Keratinocyte (primary cell): ENCODE measurements at regions not wholly inside any gene's neighbourhood (a gene's known extent, or its start where the extent isn't known, plus 50 kb on each side); places are given as distances from the start of the nearest gene placed in this dataset.

ENCODE experiments used
- DNase-seq: peaks from one replicate; pipeline ENCODE4 v3.0.0-alpha.2; 2011; ENCODE audit warnings: low read depth, missing footprints, low spot score
- FAIRE-seq: peaks from 2 replicates; lab custom pipeline; 2011; peaks lifted over from hg19 to GRCh38; lab: Jason Lieb, UNC
- H2AFZ ChIP-seq: 2 replicates; pipeline ENCODE4 v1.6.0; 2012; ENCODE audit warnings: low read length, control low read depth, inconsistent platforms; ENCODE audit not compliant: control insufficient read depth
- H3K27ac ChIP-seq: 2 replicates; pipeline ENCODE4 v1.5.1; 2011; ENCODE audit warnings: low read length; ENCODE audit not compliant: control insufficient read depth, insufficient read depth
- H3K27me3 ChIP-seq: 3 replicates; pipeline ENCODE4 v1.6.0; 2011; ENCODE audit warnings: low read length; ENCODE audit not compliant: control insufficient read depth, insufficient read depth; ENCODE audit errors: extremely low read depth
- H3K36me3 ChIP-seq, 2 experiments: 2 replicates in 1 of 2; 3 replicates in 1 of 2; pipeline ENCODE4 v1.5.1; 2011; ENCODE audit warnings: low read length in 2 of 2, mild to moderate bottlenecking in 1 of 2; ENCODE audit not compliant: control insufficient read depth in 2 of 2, insufficient read depth in 2 of 2; ENCODE audit errors: extremely low read depth in 1 of 2
- H3K4me1 ChIP-seq: 3 replicates; pipeline ENCODE4 v1.5.1; 2011; ENCODE audit warnings: low read length; ENCODE audit not compliant: control insufficient read depth, insufficient read depth; ENCODE audit errors: extremely low read depth
- H3K4me2 ChIP-seq: 3 replicates; pipeline ENCODE4 v1.6.0; 2011; ENCODE audit warnings: low read depth, low read length; ENCODE audit not compliant: control insufficient read depth, insufficient read depth; ENCODE audit errors: extremely low read depth
- H3K4me3 ChIP-seq, 3 experiments: fragments of 200-600 bp in 1 of 3; sonication (generic) in 1 of 3; 2 replicates in 2 of 3; 3 replicates in 1 of 3; pipeline ENCODE4 v1.5.1; 2011 to 2016; ENCODE audit warnings: low read length in 3 of 3, mild to moderate bottlenecking in 3 of 3, control low read depth in 2 of 3, inconsistent platforms in 1 of 3, low read depth in 1 of 3, mixed read lengths in 1 of 3, mixed run types in 1 of 3, moderate library complexity in 1 of 3; ENCODE audit not compliant: control insufficient read depth in 2 of 3, insufficient read depth in 2 of 3; ENCODE audit errors: extremely low read depth in 1 of 3
- H3K79me2 ChIP-seq: 2 replicates; pipeline ENCODE4 v1.6.0; 2012; ENCODE audit warnings: low read length; ENCODE audit not compliant: control insufficient read depth, insufficient read depth
- H3K9ac ChIP-seq: 3 replicates; pipeline ENCODE4 v1.6.0; 2011; ENCODE audit warnings: low read length; ENCODE audit not compliant: control insufficient read depth, insufficient read depth; ENCODE audit errors: extremely low read depth
- H3K9me1 ChIP-seq: 3 replicates; pipeline ENCODE4 v1.6.0; 2011; ENCODE audit warnings: low read length; ENCODE audit not compliant: control insufficient read depth, insufficient read depth; ENCODE audit errors: extremely low read depth
- H3K9me3 ChIP-seq: 2 replicates; pipeline ENCODE4 v1.5.1; 2012; ENCODE audit warnings: low read depth, low read length; ENCODE audit not compliant: control insufficient read depth
- H4K20me1 ChIP-seq: 3 replicates; pipeline ENCODE4 v1.6.0; 2011; ENCODE audit warnings: low read length; ENCODE audit not compliant: control insufficient read depth, insufficient read depth; ENCODE audit errors: extremely low read depth
- CTCF ChIP-seq, 3 experiments: IDR thresholded peaks in 1 of 3; conservative IDR thresholded peaks in 1 of 3; optimal IDR thresholded peaks in 1 of 3; 2 replicates in 2 of 3; 3 replicates in 1 of 3; pipeline versions ENCODE3 to v1.5.1; 2011; ENCODE audit warnings: low read length in 3 of 3, mild to moderate bottlenecking in 3 of 3, moderate library complexity in 2 of 3, control low read depth in 1 of 3, inconsistent platforms in 1 of 3; ENCODE audit not compliant: insufficient read depth in 2 of 3; ENCODE audit errors: extremely low read depth in 1 of 3
- EZH2 ChIP-seq: IDR thresholded peaks from one replicate; pipeline ENCODE4 v1.6.1; 2012; ENCODE audit warnings: inconsistent platforms, mild to moderate bottlenecking, low read length, moderate library complexity
- dilution Hi-C: fragments of 300-500 bp; cut with MboI; formaldehyde crosslinking; loops from one replicate; pipeline ENCODE4 v1.7.0; 2020; ENCODE audit warnings: low sequenced_read_pairs; ENCODE audit not compliant: extremely low pct_ligation_motif_present

DNA sequence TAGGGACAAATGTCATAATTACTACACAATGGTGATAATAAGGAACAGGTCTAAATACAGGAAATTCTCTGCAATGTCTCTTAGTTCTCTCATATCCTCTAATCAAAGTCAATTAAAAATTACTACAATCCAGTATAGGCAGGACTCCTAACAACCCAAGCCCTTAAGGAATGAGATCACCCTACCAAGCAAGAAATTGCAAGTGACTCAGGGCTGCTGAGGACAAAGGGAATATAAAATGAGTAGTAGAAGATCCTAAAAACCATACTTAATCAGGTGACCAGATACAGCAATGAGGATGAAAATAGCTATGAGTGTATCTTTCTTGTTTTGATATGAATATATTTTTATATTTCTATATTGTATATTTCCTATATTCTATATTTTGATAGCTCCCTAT, 250.0 kb upstream of the DCC start:
- H3K4me1 ChIP-seq, result no peaks in the 10 kb centered on the region
- no peak overlapping the region for H3K9ac ChIP-seq
- FAIRE-seq (no peak), DNase-seq (no peak)
- no peaks in the 10 kb centered on the region for H3K9me3 ChIP-seq
- no peak overlapping the region for H2AFZ ChIP-seq
- TF ChIP-seq EZH2 (no peak), CTCF (optimal IDR thresholded peaks at IDR 0.05 in 1 of 3, IDR thresholded peaks at IDR 0.05 in 1 of 3, conservative IDR thresholded peaks at IDR 0.05 in 1 of 3; ENCODE audit: extremely low read depth in 1 of 3, insufficient read depth in 2 of 3, low read length in 3 of 3) (no peak)
- dilution Hi-C loops, result no loop called here
- H3K79me2 ChIP-seq, result no peaks in the 10 kb centered on the region
- H3K36me3 ChIP-seq, result no peaks in the 10 kb centered on the region
- no peak overlapping the region for H3K27ac ChIP-seq
- no peak overlapping the region for H3K4me2 ChIP-seq
- no peaks in the 10 kb centered on the region for H4K20me1 ChIP-seq
- no peak overlapping the region for H3K4me3 ChIP-seq
- no peaks in the 10 kb centered on the region for H3K27me3 ChIP-seq
- H3K9me1 ChIP-seq, result no peaks in the 10 kb centered on the region

GRCh38 chr18:52093171-52093570, 246.8 kb upstream of the DCC start:
- dilution Hi-C loops, result no loop called here
- no peak for FAIRE-seq
- H3K27me3 ChIP-seq, result no peaks in the 10 kb centered on the region

More at GRCh38 chr18:52093171-52093570, 246.8 kb upstream of the DCC start:
- DNase-seq, result no peak
- H2AFZ ChIP-seq, result no peak overlapping the region
- no peak overlapping the region for H3K4me2 ChIP-seq
- H3K79me2 ChIP-seq, result no peaks in the 10 kb centered on the region
- TF ChIP-seq CTCF (optimal IDR thresholded peaks at IDR 0.05 in 1 of 3, IDR thresholded peaks at IDR 0.05 in 1 of 3, conservative IDR thresholded peaks at IDR 0.05 in 1 of 3; ENCODE audit: extremely low read depth in 1 of 3, insufficient read depth in 2 of 3, low read length in 3 of 3), result no peak
- TF ChIP-seq EZH2, result no peak
- H3K9ac ChIP-seq, result no peak overlapping the region
- H3K36me3 ChIP-seq, result no peaks in the 10 kb centered on the region
- H3K27ac ChIP-seq, result no peak overlapping the region
- H4K20me1 ChIP-seq, result no peaks in the 10 kb centered on the region
- H3K4me3 ChIP-seq, result no peak overlapping the region
- no peaks in the 10 kb centered on the region for H3K9me3 ChIP-seq
- H3K9me1 ChIP-seq, result no peaks in the 10 kb centered on the region
- no peaks in the 10 kb centered on the region for H3K4me1 ChIP-seq
